Pancreas (tissue), 10 donors: ENCODE measurements at regions not wholly inside any gene's neighbourhood (a gene's known extent, or its start where the extent isn't known, plus 50 kb on each side); places are given as distances from the start of the nearest gene placed in this dataset.

Experiments
- ATAC-seq, 4 donors: fragments of 200-7000 bp; cut with Tn5 transposase; one replicate each; pipeline versions ENCODE4 v1.8.0 to v1.9.1; 2020; ENCODE audit warnings: mild to moderate bottlenecking in 4 of 4, moderate library complexity in 4 of 4
- DNase-seq, 6 donors: peaks; one replicate each; pipeline ENCODE4 v3.0.0-alpha.2; 2020
- FAIRE-seq: peaks from 2 replicates; lab custom pipeline; 2012; peaks lifted over from hg19 to GRCh38; lab: Jason Lieb, UNC
- H3K27ac ChIP-seq, 4 donors: fragments of 200-600 bp; sonication (generic); 1 replicate in 3 of 4; 2 replicates in 1 of 4; pipeline versions ENCODE4 v1.5.0 to v1.8.0; 2020
- H3K27me3 ChIP-seq, 4 donors: fragments of 200-600 bp; one replicate each; pipeline ENCODE4 v1.8.0; 2021
- H3K36me3 ChIP-seq, 3 donors: fragments of 200-600 bp; sonication (generic) in 1 of 3; one replicate each; pipeline versions ENCODE4 v1.5.0 to v1.8.0; 2020 to 2021
- H3K4me1 ChIP-seq, 3 donors: fragments of 200-600 bp; one replicate each; pipeline ENCODE4 v1.8.0; 2021
- H3K4me3 ChIP-seq, 4 donors: fragments of 200-600 bp; sonication (generic) in 2 of 4; one replicate each; pipeline versions ENCODE4 v1.5.0 to v1.8.0; 2020 to 2021
- H3K9me3 ChIP-seq, 4 donors: fragments of 200-600 bp; one replicate each; pipeline ENCODE4 v1.8.0; 2021
- CTCF ChIP-seq, 4 donors: fragments of 200-600 bp; sonication (generic) in 3 of 4; IDR thresholded peaks; one replicate each; pipeline versions ENCODE4 v1.5.0 to v1.8.0; 2021; ENCODE audit warnings: antibody characterized with exemption in 4 of 4
- WGBS, 2 donors: extraction: QIAGEN DNeasy Blood & Tissue Kit; methylation state at CpG; one replicate each; pipeline ENCODE4 v1.1.7; 2013; 5-methylcytosine and 5-hydroxymethylcytosine counted together
- intact Hi-C, 3 donors: fragments of 100-400 bp; cut with DNase I; formaldehyde crosslinking; loops; one replicate each; pipeline versions ENCODE4 v1.11.1 to v1.14.2; 2022
- donor health status: healthy with polysubstance abuse.
- donor health status: DM: no; HTN: no; CAD: no; lungs with moderate emphysema.
- donor health status: DM: no; HTN: no; CAD: no.
- donor health status: control.
- donor health status: control.
- donor health status: Bipolar disorder and iron deficiency.
- donor health status: DM: yes; HTN: yes; CAD: no.
- donor health status: DM: no; HTN: no; CAD: no.
- donor health status: DM: no; HTN: no; CAD: no.
- donor health status: DM: yes; HTN: yes; CAD: no.

GRCh38 chr21:28345934-28346333 lies 646.7 kb downstream of the LTN1 start:
- ATAC-seq = no peak
- no peaks in the 10 kb centered on the region for H3K36me3 ChIP-seq
- no peak overlapping the region for H3K27ac ChIP-seq
- intact Hi-C loops = loop anchor here in 2 of 3 donors (10.0 kb wide), 3 partner anchors 399 to 1491 kb away; no protein-coding TSS in a partner anchor
- H3K9me3 ChIP-seq = no peaks in the 10 kb centered on the region
- FAIRE-seq = no peak
- 54 to 77% methylated on average over 2 of the region's 2 CpGs for WGBS, 2 donors
- no peak for TF ChIP-seq CTCF (IDR thresholded peaks at IDR 0.05)
- no peaks in the 10 kb centered on the region for H3K4me1 ChIP-seq
- H3K27me3 ChIP-seq = no peaks in the 10 kb centered on the region
- H3K4me3 ChIP-seq = no peak overlapping the region
- DNase-seq = no peak

- Histone ChIP-seq H3K4me1 (no peaks in the 10 kb centered on the region), H3K36me3 (no peaks in the 10 kb centered on the region), H3K4me3 (no peak overlapping the region), H3K27ac (no peak overlapping the region), H3K27me3 (no peaks in the 10 kb centered on the region), H3K9me3 (no peaks in the 10 kb centered on the region)
- FAIRE-seq (no peak), ATAC-seq (no peak), DNase-seq (no peak)
- TF ChIP-seq CTCF (IDR thresholded peaks at IDR 0.05) = no peak
- intact Hi-C loops = loop anchor here in 2 of 3 donors (10.0 kb wide), 3 partner anchors 400 to 1490 kb away; no protein-coding TSS in a partner anchor
- WGBS, 2 donors = 91 to 97% methylated on average over 1 of the region's 1 CpG
These were observed 647.7 kb downstream of the LTN1 start for GRCh38 chr21:28344985-28345384.

GRCh38 chr21:28342212-28342810 lies 650.4 kb downstream of the LTN1 start:
- no peaks in the 10 kb centered on the region for H3K36me3 ChIP-seq
- FAIRE-seq (no peak), DNase-seq (no peak), ATAC-seq (no peak)
- H3K27me3 ChIP-seq = no peaks in the 10 kb centered on the region
- no peak for TF ChIP-seq CTCF (IDR thresholded peaks at IDR 0.05)
- no peaks in the 10 kb centered on the region for H3K9me3 ChIP-seq
- WGBS, 2 donors = 76 to 87% methylated on average over 2 of the region's 2 CpGs
- H3K27ac ChIP-seq = no peak overlapping the region
- no peak overlapping the region for H3K4me3 ChIP-seq
- H3K4me1 ChIP-seq = peaks cover 0 to 3% (median 0%) of the 10 kb centered on the region in 3 donors
- intact Hi-C loops = loop anchor here in 2 of 3 donors (10.0 kb wide), 3 partner anchors 402 to 1488 kb away; no protein-coding TSS in a partner anchor

GRCh38 chr21:28339403-28339802 lies 653.3 kb downstream of the LTN1 start:
- no peaks in the 10 kb centered on the region for H3K36me3 ChIP-seq
- FAIRE-seq = no peak
- intact Hi-C loops = no loop called here
- ATAC-seq = no peak
- H3K27ac ChIP-seq = no peak overlapping the region
- H3K4me3 ChIP-seq = no peak overlapping the region
- no peak for DNase-seq
- peaks cover 0 to 19% (median 4%) of the 10 kb centered on the region in 3 donors for H3K4me1 ChIP-seq
- no peak for TF ChIP-seq CTCF (IDR thresholded peaks at IDR 0.05)
- no peaks in the 10 kb centered on the region for H3K9me3 ChIP-seq
- H3K27me3 ChIP-seq = no peaks in the 10 kb centered on the region
- WGBS, 2 donors = 63 to 72% methylated on average over 3 of the region's 3 CpGs

GRCh38 chr21:28338701-28339305 lies 653.9 kb downstream of the LTN1 start:
- Histone ChIP-seq H3K9me3 (no peaks in the 10 kb centered on the region), H3K27me3 (no peaks in the 10 kb centered on the region), H3K36me3 (no peaks in the 10 kb centered on the region), H3K27ac (no peak overlapping the region), H3K4me3 (no peak overlapping the region), H3K4me1 (peaks cover 0 to 19% (median 4%) of the 10 kb centered on the region in 3 donors)
- intact Hi-C loops = no loop called here
- DNase-seq (no peak), ATAC-seq (no peak), FAIRE-seq (no peak)
- 52 to 53% methylated on average over 5 of the region's 5 CpGs for WGBS, 2 donors
- TF ChIP-seq CTCF (IDR thresholded peaks at IDR 0.05) = no peak
